GM12878 (cell line): ENCODE measurements at regions not wholly inside any gene's neighbourhood (a gene's known extent, or its start where the extent isn't known, plus 50 kb on each side); places are given as distances from the start of the nearest gene placed in this dataset.

Experiments used
- TF ChIP-seq, protein P1 (sequence below): fragments of 450-650 bp; IDR thresholded peaks from 2 replicates; pipeline ENCODE4 v1.6.1; 2017; ENCODE audit warnings: mild to moderate bottlenecking, moderate library complexity
- TF ChIP-seq, protein P2 (sequence below): IDR thresholded peaks from 2 replicates; pipeline ENCODE4 v1.6.1; 2012; ENCODE audit warnings: improper control_type of control experiment, low read depth, low read length; ENCODE audit not compliant: insufficient replicate concordance

DNA sequence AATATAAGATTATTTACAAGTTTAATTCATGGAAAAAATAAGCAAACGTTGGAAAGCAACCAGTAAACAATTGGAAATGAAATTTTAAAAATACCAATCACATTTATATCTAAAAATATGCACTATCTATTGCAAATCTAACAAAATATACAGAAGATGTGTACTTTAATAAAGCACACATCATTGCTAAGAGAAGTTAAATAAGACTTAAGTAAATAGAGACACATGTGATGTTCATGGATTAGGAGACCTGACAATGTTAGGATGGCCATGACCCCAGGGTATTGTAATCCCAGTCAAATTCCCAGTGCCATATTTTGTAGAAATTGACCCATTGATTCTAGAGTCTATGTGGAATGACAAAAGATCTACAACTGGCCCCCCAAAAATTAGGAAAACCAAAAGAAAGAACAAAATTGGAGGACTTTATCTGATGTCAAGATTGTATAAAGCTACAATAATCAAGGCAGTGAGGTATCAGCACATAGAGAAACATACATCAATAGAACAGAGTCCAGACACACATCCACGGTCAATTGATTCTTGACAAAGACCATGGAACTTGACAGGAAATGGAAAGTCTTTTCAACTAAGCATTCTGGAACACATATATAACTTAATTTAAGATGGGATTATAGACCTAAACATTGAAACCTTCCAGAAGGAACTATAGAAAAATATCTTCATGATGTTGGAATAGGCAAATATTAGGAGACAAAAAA is 90.8 kb upstream of the USP29 start (continued):
- TF ChIP-seq, protein P1, sequence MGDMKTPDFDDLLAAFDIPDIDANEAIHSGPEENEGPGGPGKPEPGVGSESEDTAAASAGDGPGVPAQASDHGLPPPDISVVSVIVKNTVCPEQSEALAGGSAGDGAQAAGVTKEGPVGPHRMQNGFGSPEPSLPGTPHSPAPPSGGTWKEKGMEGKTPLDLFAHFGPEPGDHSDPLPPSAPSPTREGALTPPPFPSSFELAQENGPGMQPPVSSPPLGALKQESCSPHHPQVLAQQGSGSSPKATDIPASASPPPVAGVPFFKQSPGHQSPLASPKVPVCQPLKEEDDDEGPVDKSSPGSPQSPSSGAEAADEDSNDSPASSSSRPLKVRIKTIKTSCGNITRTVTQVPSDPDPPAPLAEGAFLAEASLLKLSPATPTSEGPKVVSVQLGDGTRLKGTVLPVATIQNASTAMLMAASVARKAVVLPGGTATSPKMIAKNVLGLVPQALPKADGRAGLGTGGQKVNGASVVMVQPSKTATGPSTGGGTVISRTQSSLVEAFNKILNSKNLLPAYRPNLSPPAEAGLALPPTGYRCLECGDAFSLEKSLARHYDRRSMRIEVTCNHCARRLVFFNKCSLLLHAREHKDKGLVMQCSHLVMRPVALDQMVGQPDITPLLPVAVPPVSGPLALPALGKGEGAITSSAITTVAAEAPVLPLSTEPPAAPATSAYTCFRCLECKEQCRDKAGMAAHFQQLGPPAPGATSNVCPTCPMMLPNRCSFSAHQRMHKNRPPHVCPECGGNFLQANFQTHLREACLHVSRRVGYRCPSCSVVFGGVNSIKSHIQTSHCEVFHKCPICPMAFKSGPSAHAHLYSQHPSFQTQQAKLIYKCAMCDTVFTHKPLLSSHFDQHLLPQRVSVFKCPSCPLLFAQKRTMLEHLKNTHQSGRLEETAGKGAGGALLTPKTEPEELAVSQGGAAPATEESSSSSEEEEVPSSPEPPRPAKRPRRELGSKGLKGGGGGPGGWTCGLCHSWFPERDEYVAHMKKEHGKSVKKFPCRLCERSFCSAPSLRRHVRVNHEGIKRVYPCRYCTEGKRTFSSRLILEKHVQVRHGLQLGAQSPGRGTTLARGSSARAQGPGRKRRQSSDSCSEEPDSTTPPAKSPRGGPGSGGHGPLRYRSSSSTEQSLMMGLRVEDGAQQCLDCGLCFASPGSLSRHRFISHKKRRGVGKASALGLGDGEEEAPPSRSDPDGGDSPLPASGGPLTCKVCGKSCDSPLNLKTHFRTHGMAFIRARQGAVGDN: no peak
- TF ChIP-seq, protein P2, sequence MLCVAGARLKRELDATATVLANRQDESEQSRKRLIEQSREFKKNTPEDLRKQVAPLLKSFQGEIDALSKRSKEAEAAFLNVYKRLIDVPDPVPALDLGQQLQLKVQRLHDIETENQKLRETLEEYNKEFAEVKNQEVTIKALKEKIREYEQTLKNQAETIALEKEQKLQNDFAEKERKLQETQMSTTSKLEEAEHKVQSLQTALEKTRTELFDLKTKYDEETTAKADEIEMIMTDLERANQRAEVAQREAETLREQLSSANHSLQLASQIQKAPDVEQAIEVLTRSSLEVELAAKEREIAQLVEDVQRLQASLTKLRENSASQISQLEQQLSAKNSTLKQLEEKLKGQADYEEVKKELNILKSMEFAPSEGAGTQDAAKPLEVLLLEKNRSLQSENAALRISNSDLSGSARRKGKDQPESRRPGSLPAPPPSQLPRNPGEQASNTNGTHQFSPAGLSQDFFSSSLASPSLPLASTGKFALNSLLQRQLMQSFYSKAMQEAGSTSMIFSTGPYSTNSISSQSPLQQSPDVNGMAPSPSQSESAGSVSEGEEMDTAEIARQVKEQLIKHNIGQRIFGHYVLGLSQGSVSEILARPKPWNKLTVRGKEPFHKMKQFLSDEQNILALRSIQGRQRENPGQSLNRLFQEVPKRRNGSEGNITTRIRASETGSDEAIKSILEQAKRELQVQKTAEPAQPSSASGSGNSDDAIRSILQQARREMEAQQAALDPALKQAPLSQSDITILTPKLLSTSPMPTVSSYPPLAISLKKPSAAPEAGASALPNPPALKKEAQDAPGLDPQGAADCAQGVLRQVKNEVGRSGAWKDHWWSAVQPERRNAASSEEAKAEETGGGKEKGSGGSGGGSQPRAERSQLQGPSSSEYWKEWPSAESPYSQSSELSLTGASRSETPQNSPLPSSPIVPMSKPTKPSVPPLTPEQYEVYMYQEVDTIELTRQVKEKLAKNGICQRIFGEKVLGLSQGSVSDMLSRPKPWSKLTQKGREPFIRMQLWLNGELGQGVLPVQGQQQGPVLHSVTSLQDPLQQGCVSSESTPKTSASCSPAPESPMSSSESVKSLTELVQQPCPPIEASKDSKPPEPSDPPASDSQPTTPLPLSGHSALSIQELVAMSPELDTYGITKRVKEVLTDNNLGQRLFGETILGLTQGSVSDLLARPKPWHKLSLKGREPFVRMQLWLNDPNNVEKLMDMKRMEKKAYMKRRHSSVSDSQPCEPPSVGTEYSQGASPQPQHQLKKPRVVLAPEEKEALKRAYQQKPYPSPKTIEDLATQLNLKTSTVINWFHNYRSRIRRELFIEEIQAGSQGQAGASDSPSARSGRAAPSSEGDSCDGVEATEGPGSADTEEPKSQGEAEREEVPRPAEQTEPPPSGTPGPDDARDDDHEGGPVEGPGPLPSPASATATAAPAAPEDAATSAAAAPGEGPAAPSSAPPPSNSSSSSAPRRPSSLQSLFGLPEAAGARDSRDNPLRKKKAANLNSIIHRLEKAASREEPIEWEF: no peak
